ENCODE measurements at regions not wholly inside any gene's neighbourhood (a gene's known extent, or its start where the extent isn't known, plus 50 kb on each side); places are given as distances from the start of the nearest gene placed in this dataset.

GRCh38 chr1:64417803-64418202 lies 52.1 kb upstream of the CACHD1 start:
- TF ChIP-seq CTCF (IDR thresholded peaks at IDR 0.05) = no peak
- Mint-ChIP-seq H3K4me3 (ENCODE audit: unreplicated experiment) (no peak overlapping the region), H3K36me3 (ENCODE audit: unreplicated experiment) (no peaks in the 10 kb centered on the region), H3K27ac (ENCODE audit: unreplicated experiment) (no peak overlapping the region), H3K9me3 (ENCODE audit: unreplicated experiment) (no peaks in the 10 kb centered on the region), H3K4me1 (ENCODE audit: unreplicated experiment) (no peaks in the 10 kb centered on the region), H3K27me3 (ENCODE audit: unreplicated experiment) (peaks cover 19% of the 10 kb centered on the region)
- DNase-seq (ENCODE audit: extremely low spot score, unreplicated experiment) = no peak

Data from osteocyte (in vitro differentiated cells).